ENCODE measurements at regions not wholly inside any gene's neighbourhood (a gene's known extent, or its start where the extent isn't known, plus 50 kb on each side); places are given as distances from the start of the nearest gene placed in this dataset.

DNA sequence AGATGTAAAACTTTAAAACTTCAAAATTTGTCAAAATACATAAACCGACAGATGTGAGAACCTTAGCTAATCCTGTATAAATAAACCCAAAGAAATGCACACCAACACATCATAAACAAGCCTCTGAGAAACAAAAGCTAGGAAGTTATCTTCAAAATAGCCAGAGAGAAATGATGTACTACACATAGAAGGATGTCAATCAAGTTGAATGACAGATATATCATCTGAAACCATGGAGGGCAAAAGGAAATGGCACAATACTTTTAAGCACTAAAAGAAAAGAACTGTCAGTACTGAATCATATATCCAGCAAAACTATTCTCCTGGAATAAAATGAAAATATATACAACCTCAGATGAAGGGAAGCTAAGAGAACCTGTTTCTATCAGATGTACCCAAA, 595.1 kb upstream of the PTGER4 start:
- TF ChIP-seq, protein P1, sequence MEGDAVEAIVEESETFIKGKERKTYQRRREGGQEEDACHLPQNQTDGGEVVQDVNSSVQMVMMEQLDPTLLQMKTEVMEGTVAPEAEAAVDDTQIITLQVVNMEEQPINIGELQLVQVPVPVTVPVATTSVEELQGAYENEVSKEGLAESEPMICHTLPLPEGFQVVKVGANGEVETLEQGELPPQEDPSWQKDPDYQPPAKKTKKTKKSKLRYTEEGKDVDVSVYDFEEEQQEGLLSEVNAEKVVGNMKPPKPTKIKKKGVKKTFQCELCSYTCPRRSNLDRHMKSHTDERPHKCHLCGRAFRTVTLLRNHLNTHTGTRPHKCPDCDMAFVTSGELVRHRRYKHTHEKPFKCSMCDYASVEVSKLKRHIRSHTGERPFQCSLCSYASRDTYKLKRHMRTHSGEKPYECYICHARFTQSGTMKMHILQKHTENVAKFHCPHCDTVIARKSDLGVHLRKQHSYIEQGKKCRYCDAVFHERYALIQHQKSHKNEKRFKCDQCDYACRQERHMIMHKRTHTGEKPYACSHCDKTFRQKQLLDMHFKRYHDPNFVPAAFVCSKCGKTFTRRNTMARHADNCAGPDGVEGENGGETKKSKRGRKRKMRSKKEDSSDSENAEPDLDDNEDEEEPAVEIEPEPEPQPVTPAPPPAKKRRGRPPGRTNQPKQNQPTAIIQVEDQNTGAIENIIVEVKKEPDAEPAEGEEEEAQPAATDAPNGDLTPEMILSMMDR (IDR thresholded peaks at IDR 0.05; ENCODE audit: insufficient read depth, low read length, missing control alignments): no peak
- no peak for DNase-seq (ENCODE audit: low read depth, low spot score)
- POLR2A ChIA-PET: no interaction called here
- CTCF ChIA-PET: no interaction called here
- H3K4me3 ChIP-seq (ENCODE audit: low read depth, low read length): no peak overlapping the region

GRCh38 chr5:40082313-40082712, 597.4 kb upstream of the PTGER4 start:
- no peak overlapping the region for H3K4me3 ChIP-seq (ENCODE audit: low read depth, low read length)
- POLR2A ChIA-PET: no interaction called here
- CTCF ChIA-PET: interaction anchor here (1.1 kb wide), 1 partner anchor 20 kb away, joined by 4 read pairs; no protein-coding TSS in a partner anchor
- TF ChIP-seq, protein P1 (IDR thresholded peaks at IDR 0.05; ENCODE audit: insufficient read depth, low read length, missing control alignments): no peak
- no peak for DNase-seq (ENCODE audit: low read depth, low spot score)

- TF ChIP-seq, protein P1 (IDR thresholded peaks at IDR 0.05; ENCODE audit: insufficient read depth, low read length, missing control alignments): no peak
- CTCF ChIA-PET: no interaction called here
- no peak for DNase-seq (ENCODE audit: low read depth, low spot score)
- no peak overlapping the region for H3K4me3 ChIP-seq (ENCODE audit: low read depth, low read length)
- POLR2A ChIA-PET: no interaction called here
Measured at GRCh38 chr5:40080191-40080590, 599.5 kb upstream of the PTGER4 start.

DNA sequence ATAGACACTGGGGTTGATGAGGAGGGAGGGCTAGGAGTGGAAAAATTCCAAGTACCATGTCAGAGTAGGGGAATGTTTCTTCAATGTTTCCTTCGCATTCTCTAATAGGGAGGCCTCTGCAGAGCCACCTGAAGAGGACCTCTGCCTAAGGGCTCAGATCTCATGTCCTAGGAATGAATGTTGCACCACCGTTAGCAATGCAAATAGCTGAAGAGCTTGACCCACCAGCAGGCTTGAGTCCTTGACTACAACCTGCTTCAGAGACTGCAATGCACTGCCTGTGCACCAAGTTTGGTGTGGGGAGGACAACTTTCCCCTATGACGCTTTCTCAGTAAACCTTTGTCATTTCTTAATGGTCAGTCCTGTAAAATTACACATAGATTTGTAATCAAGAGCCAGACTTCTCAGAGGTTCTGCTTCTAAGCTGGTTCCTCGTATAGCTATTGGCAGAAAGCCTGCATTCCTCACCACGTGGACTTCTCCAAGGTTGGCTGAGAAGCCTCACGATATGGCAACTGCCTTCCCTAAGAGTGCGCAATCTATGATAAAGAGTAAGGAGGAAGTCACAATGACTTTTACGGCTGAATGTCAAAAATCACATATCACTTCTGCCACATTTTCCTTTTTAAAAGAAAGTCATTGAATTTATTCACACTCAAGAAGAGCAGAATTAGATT, 600.7 kb upstream of the PTGER4 start:
- H3K4me3 ChIP-seq (ENCODE audit: low read depth, low read length): no peak overlapping the region
- TF ChIP-seq, protein P1 (IDR thresholded peaks at IDR 0.05; ENCODE audit: insufficient read depth, low read length, missing control alignments): no peak
- POLR2A ChIA-PET: no interaction called here
- DNase-seq (ENCODE audit: low read depth, low spot score): no peak
- CTCF ChIA-PET: no interaction called here

GRCh38 chr5:40074826-40075225, 604.9 kb upstream of the PTGER4 start:
- no peak for DNase-seq (ENCODE audit: low read depth, low spot score)
- TF ChIP-seq, protein P1 (IDR thresholded peaks at IDR 0.05; ENCODE audit: insufficient read depth, low read length, missing control alignments): no peak
- ChIA-PET CTCF (no interaction called here), POLR2A (no interaction called here)
- no peak overlapping the region for H3K4me3 ChIP-seq (ENCODE audit: low read depth, low read length)

- H3K4me3 ChIP-seq (ENCODE audit: low read depth, low read length): no peak overlapping the region
- DNase-seq (ENCODE audit: low read depth, low spot score): no peak
- TF ChIP-seq, protein P1 (IDR thresholded peaks at IDR 0.05; ENCODE audit: insufficient read depth, low read length, missing control alignments): no peak
- ChIA-PET CTCF (no interaction called here), POLR2A (no interaction called here)
Measured at GRCh38 chr5:40073927-40074326, 605.8 kb upstream of the PTGER4 start.
